Uterus (tissue), 2 donors: ENCODE measurements at regions not wholly inside any gene's neighbourhood (a gene's known extent, or its start where the extent isn't known, plus 50 kb on each side); places are given as distances from the start of the nearest gene placed in this dataset.

Experiments
- POLR2A ChIP-seq, 2 donors: fragments of 450-650 bp; IDR thresholded peaks; one replicate each; pipeline ENCODE4 v1.6.1; 2016; ENCODE audit warnings: antibody characterized with exemption in 2 of 2, mild to moderate bottlenecking in 1 of 2, moderate library complexity in 1 of 2
- TF ChIP-seq, protein P1 (sequence below), 4 experiments: fragments of 200-600 bp in 2 of 4; fragments of 450-650 bp in 2 of 4; sonication (generic) in 2 of 4; IDR thresholded peaks; one replicate each; pipeline ENCODE4 v1.5.1; 2016 to 2019; ENCODE audit warnings: antibody characterized with exemption in 4 of 4, mild to moderate bottlenecking in 2 of 4, moderate library complexity in 1 of 4

- TF ChIP-seq, protein P1, sequence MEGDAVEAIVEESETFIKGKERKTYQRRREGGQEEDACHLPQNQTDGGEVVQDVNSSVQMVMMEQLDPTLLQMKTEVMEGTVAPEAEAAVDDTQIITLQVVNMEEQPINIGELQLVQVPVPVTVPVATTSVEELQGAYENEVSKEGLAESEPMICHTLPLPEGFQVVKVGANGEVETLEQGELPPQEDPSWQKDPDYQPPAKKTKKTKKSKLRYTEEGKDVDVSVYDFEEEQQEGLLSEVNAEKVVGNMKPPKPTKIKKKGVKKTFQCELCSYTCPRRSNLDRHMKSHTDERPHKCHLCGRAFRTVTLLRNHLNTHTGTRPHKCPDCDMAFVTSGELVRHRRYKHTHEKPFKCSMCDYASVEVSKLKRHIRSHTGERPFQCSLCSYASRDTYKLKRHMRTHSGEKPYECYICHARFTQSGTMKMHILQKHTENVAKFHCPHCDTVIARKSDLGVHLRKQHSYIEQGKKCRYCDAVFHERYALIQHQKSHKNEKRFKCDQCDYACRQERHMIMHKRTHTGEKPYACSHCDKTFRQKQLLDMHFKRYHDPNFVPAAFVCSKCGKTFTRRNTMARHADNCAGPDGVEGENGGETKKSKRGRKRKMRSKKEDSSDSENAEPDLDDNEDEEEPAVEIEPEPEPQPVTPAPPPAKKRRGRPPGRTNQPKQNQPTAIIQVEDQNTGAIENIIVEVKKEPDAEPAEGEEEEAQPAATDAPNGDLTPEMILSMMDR (IDR thresholded peaks at IDR 0.05): no peak
- TF ChIP-seq POLR2A (IDR thresholded peaks at IDR 0.05): no peak
These were observed 909.2 kb upstream of the TENM4 start for GRCh38 chr11:80349997-80350396.
